HG03571 (cell line): ENCODE measurements at regions not wholly inside any gene's neighbourhood (a gene's known extent, or its start where the extent isn't known, plus 50 kb on each side); places are given as distances from the start of the nearest gene placed in this dataset.
"Not testable (repeated sequence)": the region's sequence is repeated elsewhere in the genome, so short reads cannot be mapped to it uniquely, and the experiment has no call there.

Experiments used
- ATAC-seq: cut with Tn5 transposase; IDR thresholded peaks from one replicate; pipeline ENCODE4 v1.9.1; 2021; ENCODE audit not compliant: unreplicated experiment

DNA sequence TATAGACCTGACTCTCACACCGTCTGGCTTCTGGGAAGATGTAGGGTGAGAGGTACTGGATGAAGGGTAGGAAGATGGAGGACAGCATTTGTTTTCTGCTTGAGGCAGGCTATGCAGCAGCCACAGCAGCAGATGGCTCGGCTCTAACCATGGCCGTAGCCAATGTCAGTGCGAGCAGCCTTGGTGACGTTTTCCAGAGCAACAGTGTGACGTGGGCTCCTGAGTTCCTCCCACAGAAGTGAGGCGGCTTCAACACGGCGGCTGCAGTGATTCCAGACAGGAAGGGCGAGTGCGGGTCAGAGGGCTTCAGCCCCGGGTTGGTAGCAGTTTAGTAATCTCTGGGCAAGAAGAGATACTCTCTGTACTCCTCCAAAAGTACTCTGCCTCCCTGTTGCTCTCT is 133.0 kb upstream of the MYT1L start:
- no peak for ATAC-seq

DNA sequence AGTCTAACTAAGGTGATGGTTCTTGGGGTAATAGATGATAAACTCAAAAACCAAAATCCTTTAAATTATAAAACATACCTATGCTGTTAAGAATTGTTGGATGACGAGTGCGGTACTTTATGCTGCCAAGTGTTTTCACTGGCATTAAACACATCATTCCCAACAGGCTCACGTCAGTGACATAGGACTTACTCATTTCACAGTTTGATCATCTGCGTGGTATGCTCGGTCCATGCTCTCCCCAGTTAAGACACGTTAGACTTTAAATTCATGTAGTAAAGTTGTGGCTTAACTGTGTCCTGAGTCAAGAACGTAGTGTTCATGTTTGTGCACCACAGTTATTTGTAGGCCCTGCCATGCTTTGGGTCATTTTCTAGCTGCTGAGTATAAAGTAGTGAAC is 125.6 kb upstream of the MYT1L start:
- no peak for ATAC-seq

DNA sequence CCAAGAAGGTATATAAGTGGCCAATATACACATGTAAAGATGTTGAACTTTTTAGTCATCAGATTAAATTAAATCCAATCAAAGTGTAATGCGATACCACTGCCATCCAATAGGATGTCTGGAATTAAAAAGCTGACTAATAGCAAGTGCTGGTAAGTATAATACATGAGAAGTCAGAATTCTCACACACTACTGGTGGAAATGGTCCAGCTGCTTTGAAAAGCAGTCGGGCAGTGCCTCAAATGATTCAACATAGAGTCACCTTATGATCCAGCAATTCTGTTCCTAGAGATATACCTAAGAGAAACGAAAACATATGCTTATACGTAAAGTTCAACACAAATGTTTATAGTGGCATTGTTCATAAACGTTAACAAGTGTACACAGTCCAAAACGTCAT is 124.1 kb upstream of the MYT1L start:
- no peak for ATAC-seq

DNA sequence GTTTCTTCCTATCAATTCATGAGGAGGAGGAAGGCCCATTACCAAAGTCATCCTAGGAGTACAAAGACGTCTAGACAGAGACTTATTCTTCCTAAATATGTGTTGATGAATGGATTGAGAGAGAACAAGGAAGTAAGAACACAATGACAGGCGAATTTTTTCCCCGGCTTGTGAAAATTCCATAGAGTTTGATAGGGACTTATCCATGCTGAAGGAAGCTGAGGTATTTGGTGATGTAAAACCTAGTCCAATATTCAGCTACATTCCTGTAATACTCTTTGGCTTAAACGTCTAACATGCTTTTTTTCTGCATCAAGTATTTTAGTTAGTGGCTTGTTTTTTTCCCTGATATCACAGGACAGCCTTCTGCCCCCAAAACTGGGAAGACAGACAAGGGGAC is 121.9 kb upstream of the MYT1L start:
- no peak for ATAC-seq

DNA sequence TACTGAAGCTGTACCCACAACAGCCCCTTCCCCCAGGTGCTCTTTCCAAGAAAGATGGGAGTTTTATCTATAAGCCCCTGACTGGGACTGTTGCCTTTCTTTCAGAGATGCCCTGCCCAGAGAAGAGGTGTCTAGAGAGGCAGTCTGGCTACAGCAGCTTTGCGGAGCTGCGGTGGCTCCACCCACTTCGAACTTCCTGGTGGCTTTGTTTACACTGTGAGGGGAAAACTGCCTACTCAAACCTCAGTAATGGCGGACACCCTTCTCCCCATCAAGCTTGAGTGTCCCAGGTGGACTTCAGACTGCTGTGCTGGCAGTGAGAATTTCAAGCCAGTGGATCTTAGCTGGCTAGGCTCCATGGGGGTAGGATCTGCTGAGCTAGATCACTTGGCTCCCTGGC is 120.2 kb upstream of the MYT1L start:
- not testable (repeated sequence) for ATAC-seq

DNA sequence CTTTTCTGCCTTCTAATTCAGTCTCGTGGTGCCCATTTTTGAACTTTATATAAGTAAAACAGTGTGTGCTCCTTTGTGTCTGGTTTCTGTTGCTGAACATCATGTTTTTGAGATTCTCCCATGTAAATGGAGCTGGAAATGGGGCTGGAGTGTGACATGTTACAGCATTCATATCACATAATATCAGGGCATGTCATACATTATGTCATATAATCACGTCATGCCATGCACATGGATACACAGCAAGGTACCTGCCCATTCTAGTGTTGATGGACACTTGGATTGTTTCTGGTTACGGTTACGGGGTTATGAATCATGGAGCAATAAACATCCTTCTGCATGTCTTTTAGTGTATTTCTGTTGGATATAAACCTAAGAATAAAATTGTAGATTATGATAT is 117.1 kb upstream of the MYT1L start:
- no peak for ATAC-seq

DNA sequence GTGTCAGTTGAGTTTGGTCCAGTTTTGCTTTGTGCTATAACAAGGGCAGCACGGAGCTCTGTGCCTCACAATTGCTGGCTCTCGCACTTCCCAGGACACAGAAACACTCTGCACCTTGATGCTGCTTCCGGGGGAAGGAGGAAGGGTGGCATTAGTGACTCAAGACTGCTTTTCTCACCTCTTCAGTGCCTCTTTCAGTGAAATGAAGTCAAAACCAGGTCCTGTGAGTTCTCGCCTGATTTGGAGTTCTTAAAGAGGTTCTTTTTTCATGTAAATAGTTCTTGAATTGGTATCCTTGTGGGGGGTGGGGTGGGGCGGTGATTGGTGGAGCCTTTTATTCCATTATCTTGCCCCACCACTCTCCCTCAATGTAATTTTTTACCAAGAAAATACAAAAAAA is 91.5 kb upstream of the MYT1L start:
- ATAC-seq: no peak

DNA sequence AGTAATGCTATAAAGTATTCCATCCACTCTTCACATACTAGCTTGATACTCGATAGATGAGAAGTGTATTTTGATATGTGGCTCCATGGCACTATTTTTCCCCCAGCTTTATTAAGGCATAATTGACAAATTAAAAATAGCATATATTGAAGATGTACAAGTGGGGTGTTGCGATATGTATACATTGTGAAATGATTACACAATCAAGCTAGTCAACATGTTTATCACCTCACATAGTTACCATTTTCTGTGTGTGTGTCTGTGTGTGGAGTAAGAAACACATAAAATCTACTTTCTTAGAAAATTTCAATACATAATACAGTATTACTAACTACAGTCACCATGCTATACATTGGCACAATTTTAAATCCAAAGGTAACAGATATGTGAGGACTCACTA is 82.5 kb upstream of the MYT1L start:
- no peak for ATAC-seq

DNA sequence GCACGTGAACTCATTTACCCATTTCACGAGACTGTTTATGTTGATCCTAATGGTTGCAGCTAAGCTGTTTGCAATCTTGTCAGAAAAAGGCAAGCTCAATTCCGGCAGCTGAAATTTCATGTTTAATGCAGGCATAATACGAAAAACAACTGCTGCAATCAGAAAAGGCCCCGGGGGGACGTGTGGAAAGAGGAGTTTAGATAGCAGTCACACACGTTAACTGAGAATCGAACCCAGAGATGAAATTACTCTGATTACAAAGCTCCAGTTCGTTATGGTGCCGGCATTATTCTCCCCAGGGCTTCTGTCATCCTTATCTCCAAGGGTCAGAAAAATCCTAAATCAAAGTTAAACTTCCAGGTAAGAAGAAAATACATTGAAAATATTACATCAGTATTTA is 79.9 kb upstream of the MYT1L start:
- no peak for ATAC-seq

DNA sequence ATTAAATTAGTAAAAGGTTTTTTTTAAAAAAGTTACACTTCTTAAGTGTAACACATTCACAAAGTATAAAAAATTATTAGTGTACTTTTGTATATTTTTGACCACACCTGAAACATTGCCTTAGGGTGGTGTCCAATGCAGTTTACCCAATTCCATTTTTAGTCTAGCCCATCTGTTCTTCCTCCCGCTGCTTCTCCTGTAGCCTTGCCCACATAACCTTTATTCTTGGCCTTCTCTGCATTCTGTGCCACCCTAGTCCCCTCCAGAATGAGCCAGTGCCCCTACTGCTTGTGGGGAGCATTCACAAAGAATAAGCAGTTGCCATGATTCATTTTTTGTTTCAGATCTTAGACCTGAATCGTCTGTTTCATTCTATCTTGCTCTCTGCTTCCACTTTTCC is 78.4 kb upstream of the MYT1L start:
- no peak for ATAC-seq

DNA sequence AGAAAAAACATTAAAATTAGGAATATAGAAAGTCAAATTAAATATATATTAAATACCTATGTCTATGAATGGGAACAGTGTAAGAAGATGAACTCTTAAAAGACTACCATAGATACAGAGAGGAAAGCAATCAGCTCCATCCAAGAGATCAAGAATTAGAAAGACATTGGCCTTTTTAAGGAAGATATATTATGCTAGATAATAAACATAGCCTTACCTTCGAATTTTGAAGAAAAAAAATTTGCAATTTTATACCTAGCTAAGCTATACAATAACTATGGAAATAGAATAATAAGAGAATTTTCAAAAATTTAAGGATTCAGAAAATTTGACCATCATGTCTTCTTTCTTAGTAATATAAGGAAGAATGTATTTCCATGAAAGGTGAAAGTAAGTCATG is 74.7 kb upstream of the MYT1L start:
- no peak for ATAC-seq

DNA sequence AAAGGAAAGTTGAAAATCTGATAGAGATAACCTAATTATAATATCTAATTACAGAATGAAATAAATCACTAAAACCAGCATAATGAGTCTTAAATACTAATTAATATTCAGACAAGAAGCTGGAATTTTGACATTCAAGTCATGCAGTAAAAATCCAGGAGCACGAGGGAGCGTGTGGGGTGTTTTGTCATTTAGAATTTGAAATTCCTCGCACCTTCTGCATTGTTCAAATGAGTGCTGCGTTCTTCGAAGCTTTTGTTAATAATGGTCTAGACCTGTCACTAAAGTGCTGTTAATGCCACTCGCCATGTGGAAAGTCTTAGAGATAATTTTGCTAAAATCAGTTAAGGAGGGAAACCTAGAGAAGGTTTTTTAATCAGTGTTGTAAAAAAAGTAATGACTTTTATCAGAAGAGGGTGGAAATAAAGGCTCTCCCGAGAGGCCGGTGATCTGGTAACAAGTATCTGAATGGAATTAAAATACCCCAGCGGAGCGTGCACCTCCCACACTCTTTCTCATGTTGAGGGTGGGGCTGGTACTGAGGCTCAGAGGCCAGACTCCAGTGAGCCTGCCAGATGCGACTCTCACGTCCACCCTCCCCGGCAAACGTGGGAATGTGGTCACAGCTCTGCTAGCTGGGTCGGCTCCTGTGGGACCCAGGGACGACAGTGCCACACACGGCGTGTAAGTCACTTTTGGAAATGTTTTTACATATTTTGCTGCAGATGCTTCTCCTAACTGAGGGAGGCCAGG is 69.4 kb upstream of the MYT1L start:
- no peak for ATAC-seq

DNA sequence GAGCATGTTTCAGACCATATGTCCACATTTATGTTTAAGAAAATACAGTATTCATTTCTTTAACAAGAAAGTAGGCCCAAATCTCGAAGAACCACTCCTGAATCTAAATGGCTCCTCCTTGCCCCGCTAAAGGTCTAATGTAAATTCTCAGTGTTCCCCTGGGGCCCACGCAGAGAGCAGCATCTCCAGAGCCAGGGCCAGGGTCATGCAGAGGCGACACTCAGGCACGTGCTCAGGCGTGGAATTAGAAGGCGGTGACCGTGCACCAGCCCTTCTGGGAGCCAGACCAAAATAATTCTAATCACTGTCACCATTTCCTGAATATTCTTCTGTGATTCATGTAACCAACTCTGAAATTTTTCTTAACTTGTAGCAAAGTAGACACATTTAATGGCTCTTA is 68.3 kb upstream of the MYT1L start:
- ATAC-seq: no peak

DNA sequence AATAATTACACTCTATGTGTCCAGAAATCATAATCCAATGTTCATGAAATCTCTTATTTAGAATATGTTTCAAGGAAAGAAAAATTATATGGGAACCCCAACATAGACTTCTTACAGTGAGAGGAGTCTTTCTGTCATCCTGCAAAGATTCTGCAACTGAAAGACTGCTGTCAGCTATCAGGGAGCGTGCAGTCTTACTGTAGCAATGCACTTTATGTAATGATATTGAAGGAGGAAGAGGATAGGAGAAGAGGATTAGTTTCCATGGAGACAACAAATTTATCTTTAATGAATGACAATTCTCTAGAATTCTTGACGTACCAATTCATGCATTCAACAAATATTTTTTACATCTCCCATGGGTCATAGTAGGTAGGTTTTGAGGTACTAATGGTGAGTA is 61.3 kb upstream of the MYT1L start:
- no peak for ATAC-seq

DNA sequence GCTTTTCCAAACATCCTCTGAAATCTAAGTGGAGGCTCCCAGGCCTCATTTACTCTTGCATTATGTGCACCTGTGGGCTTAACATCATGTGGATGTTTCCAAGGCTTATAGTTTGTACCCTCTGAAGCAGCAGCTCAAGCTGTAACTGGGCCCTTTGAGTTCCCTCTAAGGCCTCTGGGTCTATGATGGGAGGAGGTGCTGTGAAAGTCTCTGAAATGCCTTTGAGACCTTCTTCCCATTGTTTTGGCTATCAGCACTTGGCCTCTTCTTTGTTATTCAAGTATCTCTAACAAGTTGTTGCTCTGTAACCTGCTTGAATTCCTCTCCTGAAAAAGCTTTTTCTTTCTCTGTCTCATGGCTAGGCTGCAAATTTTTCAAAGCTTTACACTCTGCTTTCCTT is 58.1 kb upstream of the MYT1L start:
- ATAC-seq: no peak
